CD4-positive, alpha-beta T cell (primary cell): ENCODE measurements at regions not wholly inside any gene's neighbourhood (a gene's known extent, or its start where the extent isn't known, plus 50 kb on each side); places are given as distances from the start of the nearest gene placed in this dataset.

ENCODE experiments used
- ATAC-seq: fragments of 200-7000 bp; cut with Tn5 transposase; one replicate; pipeline ENCODE4 v1.10.0; 2022; ENCODE audit warnings: mild to moderate bottlenecking; ENCODE audit not compliant: poor library complexity
- CTCF ChIA-PET: fragments of 350-600 bp; sonication (Branson Sonifier 250); formaldehyde crosslinking; loops from one replicate; lab custom pipeline; 2021; ENCODE audit warnings: antibody characterized with exemption, inconsistent platforms; lab: Charles Lee
- POLR2A ChIA-PET: fragments of 350-600 bp; sonication (Branson Sonifier 250); formaldehyde crosslinking; loops from one replicate; lab custom pipeline; 2021; ENCODE audit warnings: antibody characterized with exemption, inconsistent platforms; lab: Charles Lee
- DNase-seq, 14 experiments: peaks; one replicate each; pipeline ENCODE4 v3.0.0-alpha.2; 2013 to 2020; ENCODE audit warnings: mixed read lengths in 2 of 14
- H3K27ac ChIP-seq, 2 donors: one replicate each; pipeline versions ENCODE4 v1.5.1 to v1.7.0; 2013; ENCODE audit warnings: low read length in 2 of 2, low read depth in 1 of 2, mild to moderate bottlenecking in 1 of 2
- H3K27me3 ChIP-seq, 2 experiments: 1 replicate in 1 of 2; 2 replicates in 1 of 2; pipeline versions ENCODE4 v1.6.1 to v1.7.0; 2013; ENCODE audit warnings: low read length in 2 of 2, control low read depth in 1 of 2, mild to moderate bottlenecking in 1 of 2, moderate library complexity in 1 of 2; ENCODE audit not compliant: insufficient read depth in 2 of 2, control insufficient read depth in 1 of 2
- H3K36me3 ChIP-seq: one replicate; pipeline ENCODE4 v1.6.1; 2013; ENCODE audit warnings: low read length, control low read depth; ENCODE audit not compliant: insufficient read depth
- H3K4me1 ChIP-seq: one replicate; pipeline ENCODE4 v1.6.1; 2013; ENCODE audit warnings: low read length, control low read depth; ENCODE audit not compliant: insufficient read depth
- H3K4me3 ChIP-seq: one replicate; pipeline ENCODE4 v1.5.1; 2013; ENCODE audit warnings: mild to moderate bottlenecking, low read length, moderate library complexity
- H3K9me3 ChIP-seq, 2 experiments: 1 replicate in 1 of 2; 2 replicates in 1 of 2; pipeline versions ENCODE4 v1.6.1 to v1.7.0; 2013; ENCODE audit warnings: low read length in 2 of 2, mild to moderate bottlenecking in 2 of 2, control low read depth in 1 of 2, moderate library complexity in 1 of 2; ENCODE audit not compliant: control insufficient read depth in 1 of 2, insufficient read depth in 1 of 2
- H3K27ac Mint-ChIP-seq: one replicate; pipeline ENCODE4 v1.8.0; 2020; ENCODE audit warnings: mixed read lengths
- H3K27me3 Mint-ChIP-seq: one replicate; pipeline ENCODE4 v1.8.0; 2021; ENCODE audit warnings: mixed read lengths
- H3K36me3 Mint-ChIP-seq: one replicate; pipeline ENCODE4 v1.8.0; 2021; ENCODE audit warnings: low read depth, mixed read lengths
- H3K4me1 Mint-ChIP-seq: one replicate; pipeline ENCODE4 v1.8.0; 2021; ENCODE audit warnings: low read depth, mixed read lengths
- H3K4me3 Mint-ChIP-seq: one replicate; pipeline ENCODE4 v1.8.0; 2020; ENCODE audit warnings: mild to moderate bottlenecking, mixed read lengths
- H3K9me3 Mint-ChIP-seq: one replicate; pipeline ENCODE4 v1.8.0; 2020; ENCODE audit warnings: mixed read lengths
- CTCF ChIP-seq: fragments of 200-600 bp; IDR thresholded peaks from one replicate; pipeline ENCODE4 v1.8.0; 2022; ENCODE audit warnings: antibody characterized with exemption, mild to moderate bottlenecking
- intact Hi-C, 2 experiments: fragments of 100-400 bp; cut with DNase I in 1 of 2; cut with micrococcal nuclease in 1 of 2; formaldehyde crosslinking; loops; one replicate each; pipeline versions ENCODE4 v1.15.1 to v1.9.0; 2023 to 2025; cut with DNase I, micrococcal nuclease

DNA sequence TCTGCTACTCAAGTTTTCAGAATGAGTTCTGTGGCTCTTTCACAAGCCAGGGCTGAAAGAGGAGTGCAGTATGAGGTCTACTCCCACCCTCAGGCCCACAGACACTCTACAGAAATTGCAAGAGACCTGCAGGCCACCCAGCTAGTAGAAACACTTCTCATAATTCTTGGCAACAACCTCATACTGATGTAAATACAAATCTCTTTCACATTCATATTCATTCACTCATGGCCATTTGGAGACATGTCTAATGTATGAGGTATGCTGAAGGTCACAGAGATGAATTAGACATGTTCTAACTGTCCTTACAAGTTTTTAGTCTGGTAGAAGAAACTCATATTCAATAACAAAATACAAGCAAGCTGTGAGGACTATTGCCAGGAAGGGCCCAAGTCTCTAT is 83.8 kb upstream of the KLHL29 start:
- Mint-ChIP-seq H3K27me3 (peaks cover 31% of the 10 kb centered on the region), H3K4me1 (no peaks in the 10 kb centered on the region), H3K9me3 (no peaks in the 10 kb centered on the region), H3K36me3 (no peaks in the 10 kb centered on the region), H3K27ac (no peak overlapping the region), H3K4me3 (no peak overlapping the region)
- H3K9me3 ChIP-seq: peaks cover 0 to 7% of the 10 kb centered on the region in 2 experiments
- no peaks in the 10 kb centered on the region for H3K36me3 ChIP-seq
- H3K27me3 ChIP-seq: peaks cover 3 to 8% of the 10 kb centered on the region in 2 experiments
- ChIA-PET POLR2A (no interaction called here), CTCF (no interaction called here)
- intact Hi-C loops: no loop called here
- no peak for ATAC-seq
- H3K27ac ChIP-seq: no peak overlapping the region
- DNase-seq: no peak
- no peak for TF ChIP-seq CTCF
- H3K4me3 ChIP-seq: no peak overlapping the region
- no peaks in the 10 kb centered on the region for H3K4me1 ChIP-seq

DNA sequence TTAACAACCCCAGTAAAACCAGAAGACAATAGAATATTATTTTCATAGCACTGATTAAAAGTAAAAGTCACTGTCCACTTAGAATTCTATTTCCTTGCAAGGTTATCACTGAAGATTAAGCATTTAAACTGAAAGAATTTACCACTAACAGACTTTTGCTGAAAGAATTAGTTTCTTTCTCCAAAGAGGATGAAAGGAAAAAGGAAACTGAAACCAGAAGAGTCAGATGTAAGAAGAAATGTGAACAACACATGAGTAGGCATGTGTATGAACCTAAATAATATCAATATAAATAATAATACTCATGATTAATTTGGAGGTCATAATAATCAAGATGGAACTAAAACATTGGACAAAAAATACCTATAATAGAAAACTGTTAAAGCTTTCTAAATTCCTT is 82.4 kb upstream of the KLHL29 start:
- no peak for ATAC-seq
- Mint-ChIP-seq H3K36me3 (no peaks in the 10 kb centered on the region), H3K4me1 (no peaks in the 10 kb centered on the region), H3K27me3 (peaks cover 40% of the 10 kb centered on the region), H3K9me3 (no peaks in the 10 kb centered on the region), H3K4me3 (no peak overlapping the region), H3K27ac (no peak overlapping the region)
- no peaks in the 10 kb centered on the region for H3K36me3 ChIP-seq
- no peak for DNase-seq
- H3K27ac ChIP-seq: no peak overlapping the region
- H3K27me3 ChIP-seq: peaks cover 3 to 8% of the 10 kb centered on the region in 2 experiments
- CTCF ChIA-PET: no interaction called here
- no peaks in the 10 kb centered on the region for H3K4me1 ChIP-seq
- no peak for TF ChIP-seq CTCF
- no peak overlapping the region for H3K4me3 ChIP-seq
- H3K9me3 ChIP-seq: peaks cover 0 to 7% of the 10 kb centered on the region in 2 experiments
- POLR2A ChIA-PET: no interaction called here
- intact Hi-C loops: no loop called here

DNA sequence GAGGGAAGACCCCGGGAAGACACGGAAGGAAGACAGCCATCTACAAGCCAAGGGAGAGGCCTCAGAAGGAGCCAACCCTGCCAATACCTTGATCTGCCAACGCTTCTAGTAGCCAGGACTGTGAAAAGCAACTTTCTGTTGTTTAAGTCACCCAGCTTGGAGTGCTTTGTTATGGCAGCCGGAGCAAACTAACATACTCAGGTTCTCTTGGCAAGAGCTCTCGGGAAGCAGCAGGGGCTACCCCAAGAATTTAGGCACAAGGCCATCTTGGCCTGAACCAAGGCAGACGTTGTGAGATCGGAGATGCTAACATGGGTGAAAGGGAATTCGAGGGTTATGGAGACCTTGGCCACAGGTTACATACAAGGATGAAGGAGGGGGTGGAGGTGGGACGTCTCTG is 78.6 kb upstream of the KLHL29 start:
- CTCF ChIA-PET: no interaction called here

More for the DNA sequence above, 78.6 kb upstream of the KLHL29 start:
- no peaks in the 10 kb centered on the region for H3K4me1 Mint-ChIP-seq
- DNase-seq (no peak), ATAC-seq (no peak)
- H3K4me1 ChIP-seq: no peaks in the 10 kb centered on the region
- no peak for TF ChIP-seq CTCF
- no peak overlapping the region for H3K27ac ChIP-seq
- H3K9me3 ChIP-seq: no peaks in the 10 kb centered on the region
- POLR2A ChIA-PET: no interaction called here
- no peaks in the 10 kb centered on the region for H3K36me3 Mint-ChIP-seq
- no peak overlapping the region for H3K27ac Mint-ChIP-seq
- peaks cover 45% of the 10 kb centered on the region for H3K27me3 Mint-ChIP-seq
- no peak overlapping the region for H3K4me3 ChIP-seq
- H3K27me3 ChIP-seq: peaks cover 3 to 8% of the 10 kb centered on the region in 2 experiments
- no peaks in the 10 kb centered on the region for H3K9me3 Mint-ChIP-seq
- no peaks in the 10 kb centered on the region for H3K36me3 ChIP-seq
- H3K4me3 Mint-ChIP-seq: no peak overlapping the region
- intact Hi-C loops: no loop called here
